ENCODE measurements at regions not wholly inside any gene's neighbourhood (a gene's known extent, or its start where the extent isn't known, plus 50 kb on each side); places are given as distances from the start of the nearest gene placed in this dataset.

DNA sequence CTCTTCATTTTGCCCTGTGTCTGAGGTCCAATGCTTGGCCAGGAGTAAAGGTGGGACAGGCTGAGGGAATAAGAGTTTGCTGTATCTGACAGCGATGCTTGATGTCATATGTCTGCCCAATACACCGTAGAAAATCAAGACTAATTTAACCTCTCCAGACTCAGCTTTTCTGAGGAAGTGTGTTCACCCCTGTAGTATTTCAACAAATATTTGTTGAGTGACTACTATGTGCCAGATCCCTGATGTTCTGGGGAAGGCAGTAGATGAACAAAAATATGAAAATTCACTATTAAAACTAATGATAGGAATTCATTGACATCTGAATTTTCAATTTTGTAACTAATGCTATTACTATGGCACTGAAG, 489.7 kb downstream of the EBF1 start:
- Histone ChIP-seq H3K36me3 (replicated peaks; ENCODE audit: insufficient read depth, low read length) (no peaks in the 10 kb centered on the region), H3K4me3 (ENCODE audit: low read length) (no peak overlapping the region), H3K9me3 (replicated peaks; ENCODE audit: insufficient read depth, low read length) (no peaks in the 10 kb centered on the region), H3K9me2 (replicated peaks; ENCODE audit: insufficient read depth, low read length) (no peaks in the 10 kb centered on the region), H4K20me1 (ENCODE audit: insufficient read depth, low read length) (no peaks in the 10 kb centered on the region), H3K4me2 (ENCODE audit: low read depth, low read length) (no peak overlapping the region), H3K9ac (ENCODE audit: low read length) (no peak overlapping the region), H3K79me2 (ENCODE audit: low read length) (no peaks in the 10 kb centered on the region), H3F3A (ENCODE audit: insufficient read depth, low read length) (no peaks in the 10 kb centered on the region), H3K27ac (ENCODE audit: low read length) (no peak overlapping the region), H3K27me3 (replicated peaks; ENCODE audit: insufficient read depth, low read length) (no peaks in the 10 kb centered on the region), H3K4me1 (ENCODE audit: low read length) (no peaks in the 10 kb centered on the region), H2AFZ (ENCODE audit: low read length) (no peak overlapping the region)
- TF ChIP-seq EZH2 (optimal IDR thresholded peaks at IDR 0.05; ENCODE audit: low read depth, low read length) (no peak), EZH2phosphoT487 (IDR thresholded peaks at IDR 0.05; ENCODE audit: low read length) (no peak), CTCF (IDR thresholded peaks at IDR 0.05; ENCODE audit: low read length) (no peak)
- DNase-seq: no peak

- no peaks in the 10 kb centered on the region for H4K20me1 ChIP-seq (ENCODE audit: insufficient read depth, low read length)
- TF ChIP-seq EZH2 (optimal IDR thresholded peaks at IDR 0.05; ENCODE audit: low read depth, low read length) (no peak), CTCF (IDR thresholded peaks at IDR 0.05; ENCODE audit: low read length) (no peak), EZH2phosphoT487 (IDR thresholded peaks at IDR 0.05; ENCODE audit: low read length) (no peak)
- no peak overlapping the region for H2AFZ ChIP-seq (ENCODE audit: low read length)
- no peaks in the 10 kb centered on the region for H3F3A ChIP-seq (ENCODE audit: insufficient read depth, low read length)
- H3K36me3 ChIP-seq (replicated peaks; ENCODE audit: insufficient read depth, low read length): no peaks in the 10 kb centered on the region
- no peaks in the 10 kb centered on the region for H3K27me3 ChIP-seq (replicated peaks; ENCODE audit: insufficient read depth, low read length)
- DNase-seq: no peak
- H3K79me2 ChIP-seq (ENCODE audit: low read length): no peaks in the 10 kb centered on the region
- H3K9me2 ChIP-seq (replicated peaks; ENCODE audit: insufficient read depth, low read length): no peaks in the 10 kb centered on the region
- H3K9ac ChIP-seq (ENCODE audit: low read length): no peak overlapping the region
- no peak overlapping the region for H3K4me2 ChIP-seq (ENCODE audit: low read depth, low read length)
- H3K27ac ChIP-seq (ENCODE audit: low read length): no peak overlapping the region
- no peaks in the 10 kb centered on the region for H3K4me1 ChIP-seq (ENCODE audit: low read length)
- H3K9me3 ChIP-seq (replicated peaks; ENCODE audit: insufficient read depth, low read length): no peaks in the 10 kb centered on the region
- H3K4me3 ChIP-seq (ENCODE audit: low read length): no peak overlapping the region
Measured at GRCh38 chr5:158609333-158610050, 490.2 kb downstream of the EBF1 start.

GRCh38 chr5:158607088-158607487, 492.6 kb downstream of the EBF1 start:
- no peak for DNase-seq
- Histone ChIP-seq H4K20me1 (ENCODE audit: insufficient read depth, low read length) (no peaks in the 10 kb centered on the region), H3K79me2 (ENCODE audit: low read length) (no peaks in the 10 kb centered on the region), H2AFZ (ENCODE audit: low read length) (no peak overlapping the region), H3F3A (ENCODE audit: insufficient read depth, low read length) (no peaks in the 10 kb centered on the region), H3K36me3 (replicated peaks; ENCODE audit: insufficient read depth, low read length) (no peaks in the 10 kb centered on the region), H3K4me1 (ENCODE audit: low read length) (no peaks in the 10 kb centered on the region), H3K27me3 (replicated peaks; ENCODE audit: insufficient read depth, low read length) (no peaks in the 10 kb centered on the region), H3K9me3 (replicated peaks; ENCODE audit: insufficient read depth, low read length) (no peaks in the 10 kb centered on the region), H3K9ac (ENCODE audit: low read length) (no peak overlapping the region), H3K27ac (ENCODE audit: low read length) (no peak overlapping the region), H3K9me2 (replicated peaks; ENCODE audit: insufficient read depth, low read length) (no peaks in the 10 kb centered on the region), H3K4me3 (ENCODE audit: low read length) (no peak overlapping the region), H3K4me2 (ENCODE audit: low read depth, low read length) (no peak overlapping the region)
- TF ChIP-seq EZH2phosphoT487 (IDR thresholded peaks at IDR 0.05; ENCODE audit: low read length) (no peak), CTCF (IDR thresholded peaks at IDR 0.05; ENCODE audit: low read length) (no peak), EZH2 (optimal IDR thresholded peaks at IDR 0.05; ENCODE audit: low read depth, low read length) (no peak)

Data from MM.1S (cell line).